ENCODE measurements at regions not wholly inside any gene's neighbourhood (a gene's known extent, or its start where the extent isn't known, plus 50 kb on each side); places are given as distances from the start of the nearest gene placed in this dataset.

- no peak for DNase-seq
These were observed 52.0 kb upstream of the GRAMD1B start for GRCh38 chr11:123378096-123378495.

- DNase-seq: no peak
These were observed 52.7 kb upstream of the GRAMD1B start for GRCh38 chr11:123377355-123377754.

- DNase-seq: no peak
These were observed 54.2 kb upstream of the GRAMD1B start for GRCh38 chr11:123375832-123376231.

GRCh38 chr11:123374622-123374968 lies 55.5 kb upstream of the GRAMD1B start:
- no peak for DNase-seq

- DNase-seq: no peak
These were observed 56.1 kb upstream of the GRAMD1B start for GRCh38 chr11:123373754-123374621.

GRCh38 chr11:123371506-123372297 lies 58.4 kb upstream of the GRAMD1B start:
- DNase-seq: no peak

- no peak for DNase-seq
These were observed 63.1 kb upstream of the GRAMD1B start for GRCh38 chr11:123366924-123367323.

GRCh38 chr11:123365955-123366354 lies 64.1 kb upstream of the GRAMD1B start:
- no peak for DNase-seq

GRCh38 chr11:123364080-123364479 lies 66.0 kb upstream of the GRAMD1B start:
- DNase-seq: no peak

GRCh38 chr11:123363556-123363955 lies 66.5 kb upstream of the GRAMD1B start:
- DNase-seq: no peak

- DNase-seq: no peak
These were observed 67.1 kb upstream of the GRAMD1B start for GRCh38 chr11:123362941-123363340.

GRCh38 chr11:123362186-123362585 lies 67.9 kb upstream of the GRAMD1B start:
- DNase-seq: no peak

GRCh38 chr11:123361110-123361509 lies 69.0 kb upstream of the GRAMD1B start:
- DNase-seq: no peak

- DNase-seq: no peak
These were observed 69.7 kb upstream of the GRAMD1B start for GRCh38 chr11:123360267-123360936.

GRCh38 chr11:123357990-123358827 lies 71.9 kb upstream of the GRAMD1B start:
- no peak for DNase-seq

- no peak for DNase-seq
These were observed 72.6 kb upstream of the GRAMD1B start for GRCh38 chr11:123357353-123357989.

- no peak for DNase-seq
These were observed 73.5 kb upstream of the GRAMD1B start for GRCh38 chr11:123356539-123356938.

GRCh38 chr11:123354371-123354975 lies 75.6 kb upstream of the GRAMD1B start:
- no peak for DNase-seq

- DNase-seq: peak; percentile 64
These were observed 78.7 kb upstream of the GRAMD1B start for GRCh38 chr11:123351375-123351774.

GRCh38 chr11:123349382-123349781 lies 80.7 kb upstream of the GRAMD1B start:
- no peak for DNase-seq

- no peak for DNase-seq
These were observed 85.2 kb upstream of the GRAMD1B start for GRCh38 chr11:123344790-123345357.

Measured in NCI-H2171 (cell line).